Hepatocyte (in vitro differentiated cells): ENCODE measurements at regions not wholly inside any gene's neighbourhood (a gene's known extent, or its start where the extent isn't known, plus 50 kb on each side); places are given as distances from the start of the nearest gene placed in this dataset.
A peak's percentile ranks its signal among the peaks of the same experiment; 100 is the strongest.

Source experiments
- DNase-seq: peaks from one replicate; pipeline ENCODE4 v3.0.0-alpha.2; 2016; ENCODE audit warnings: low spot score
- H2AFZ ChIP-seq: fragments of 200-600 bp; sonication (generic); 2 replicates; pipeline ENCODE4 v1.6.0; 2016; ENCODE audit warnings: antibody characterized with exemption, mild to moderate bottlenecking
- H3K27ac ChIP-seq: fragments of 200-600 bp; sonication (generic); 2 replicates; pipeline ENCODE4 v1.5.1; 2016; ENCODE audit warnings: mild to moderate bottlenecking
- H3K27me3 ChIP-seq: fragments of 200-600 bp; sonication (generic); 2 replicates; pipeline ENCODE4 v1.6.1; 2016
- H3K36me3 ChIP-seq: fragments of 200-600 bp; sonication (generic); replicated peaks from 2 replicates; pipeline ENCODE4 v1.5.1; 2016; ENCODE audit warnings: low read depth; ENCODE audit not compliant: insufficient read depth
- H3K4me1 ChIP-seq: fragments of 200-600 bp; sonication (generic); 2 replicates; pipeline ENCODE4 v1.5.1; 2016; ENCODE audit warnings: mild to moderate bottlenecking, moderate library complexity; ENCODE audit not compliant: insufficient read depth
- H3K4me2 ChIP-seq: fragments of 200-600 bp; sonication (generic); 2 replicates; pipeline ENCODE4 v1.6.0; 2016
- H3K4me3 ChIP-seq: fragments of 200-600 bp; sonication (generic); 2 replicates; pipeline ENCODE4 v1.5.1; 2016; ENCODE audit warnings: mild to moderate bottlenecking
- H3K79me2 ChIP-seq: fragments of 200-600 bp; sonication (generic); 2 replicates; pipeline ENCODE4 v1.6.0; 2017; ENCODE audit warnings: mild to moderate bottlenecking
- H3K9me2 ChIP-seq: fragments of 200-600 bp; sonication (generic); replicated peaks from 2 replicates; pipeline ENCODE4 v1.6.0; 2017; ENCODE audit warnings: mild to moderate bottlenecking; ENCODE audit not compliant: insufficient read depth
- H3K9me3 ChIP-seq: fragments of 200-600 bp; sonication (generic); 2 replicates; pipeline ENCODE4 v1.5.1; 2016; ENCODE audit warnings: low read depth, mild to moderate bottlenecking
- H4K20me1 ChIP-seq: fragments of 200-600 bp; sonication (generic); 2 replicates; pipeline ENCODE4 v1.6.0; 2016; ENCODE audit warnings: mild to moderate bottlenecking; ENCODE audit not compliant: insufficient read depth, poor library complexity, severe bottlenecking
- EZH2 ChIP-seq: fragments of 200-600 bp; sonication (generic); IDR thresholded peaks from 2 replicates; pipeline ENCODE4 v1.6.1; 2016; ENCODE audit warnings: antibody characterized with exemption, mild to moderate bottlenecking, borderline replicate concordance
- EZH2phosphoT487 ChIP-seq: fragments of 200-600 bp; sonication (generic); IDR thresholded peaks from one replicate; pipeline ENCODE4 v1.6.1; 2018; ENCODE audit warnings: antibody characterized with exemption, mild to moderate bottlenecking, low read depth, moderate library complexity; ENCODE audit not compliant: unreplicated experiment, severe bottlenecking
- WGBS: methylation state at CpG from one replicate; pipeline ENCODE4 v1.1.6; 2016; ENCODE audit warnings: low lambda C conversion rate; ENCODE audit errors: missing lambda C conversion rate; 5-methylcytosine and 5-hydroxymethylcytosine counted together
- TF ChIP-seq, protein P1 (sequence below): fragments of 200-600 bp; sonication (generic); IDR thresholded peaks from 2 replicates; pipeline ENCODE4 v1.5.1; 2016; ENCODE audit warnings: antibody characterized with exemption, mild to moderate bottlenecking; ENCODE audit not compliant: poor library complexity

DNA sequence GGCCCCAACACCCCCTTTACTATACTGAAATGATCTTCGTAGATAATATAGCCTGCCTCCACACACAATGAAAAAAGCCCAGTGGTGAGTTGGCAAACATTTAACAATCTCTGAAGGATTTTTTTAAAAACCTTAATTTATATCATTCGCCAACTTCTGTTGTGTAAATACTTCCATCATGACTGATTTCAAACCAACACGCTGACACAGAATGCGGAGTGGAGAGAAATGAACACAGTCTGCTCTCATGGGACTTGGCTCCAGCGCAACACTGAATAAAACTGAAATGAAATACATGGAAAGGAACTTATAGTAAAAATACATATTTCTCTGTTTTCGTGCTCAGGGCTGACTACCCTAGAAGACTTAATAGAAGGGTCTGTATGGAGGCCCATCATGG is 61.3 kb upstream of the WNT11 start:
- Histone ChIP-seq H3K4me3 (no peak overlapping the region), H3K4me2 (no peak overlapping the region), H3K27ac (no peak overlapping the region), H3K9me2 (no peaks in the 10 kb centered on the region), H2AFZ (no peak overlapping the region), H4K20me1 (no peaks in the 10 kb centered on the region), H3K36me3 (no peaks in the 10 kb centered on the region), H3K79me2 (no peaks in the 10 kb centered on the region), H3K27me3 (no peaks in the 10 kb centered on the region), H3K9me3 (no peaks in the 10 kb centered on the region), H3K4me1 (peaks cover 11% of the 10 kb centered on the region)
- WGBS = 84% methylated on average over 6 of the region's 6 CpGs
- no peak for TF ChIP-seq EZH2
- TF ChIP-seq, protein P1, sequence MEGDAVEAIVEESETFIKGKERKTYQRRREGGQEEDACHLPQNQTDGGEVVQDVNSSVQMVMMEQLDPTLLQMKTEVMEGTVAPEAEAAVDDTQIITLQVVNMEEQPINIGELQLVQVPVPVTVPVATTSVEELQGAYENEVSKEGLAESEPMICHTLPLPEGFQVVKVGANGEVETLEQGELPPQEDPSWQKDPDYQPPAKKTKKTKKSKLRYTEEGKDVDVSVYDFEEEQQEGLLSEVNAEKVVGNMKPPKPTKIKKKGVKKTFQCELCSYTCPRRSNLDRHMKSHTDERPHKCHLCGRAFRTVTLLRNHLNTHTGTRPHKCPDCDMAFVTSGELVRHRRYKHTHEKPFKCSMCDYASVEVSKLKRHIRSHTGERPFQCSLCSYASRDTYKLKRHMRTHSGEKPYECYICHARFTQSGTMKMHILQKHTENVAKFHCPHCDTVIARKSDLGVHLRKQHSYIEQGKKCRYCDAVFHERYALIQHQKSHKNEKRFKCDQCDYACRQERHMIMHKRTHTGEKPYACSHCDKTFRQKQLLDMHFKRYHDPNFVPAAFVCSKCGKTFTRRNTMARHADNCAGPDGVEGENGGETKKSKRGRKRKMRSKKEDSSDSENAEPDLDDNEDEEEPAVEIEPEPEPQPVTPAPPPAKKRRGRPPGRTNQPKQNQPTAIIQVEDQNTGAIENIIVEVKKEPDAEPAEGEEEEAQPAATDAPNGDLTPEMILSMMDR = no peak
- TF ChIP-seq EZH2phosphoT487 = no peak
- no peak for DNase-seq

DNA sequence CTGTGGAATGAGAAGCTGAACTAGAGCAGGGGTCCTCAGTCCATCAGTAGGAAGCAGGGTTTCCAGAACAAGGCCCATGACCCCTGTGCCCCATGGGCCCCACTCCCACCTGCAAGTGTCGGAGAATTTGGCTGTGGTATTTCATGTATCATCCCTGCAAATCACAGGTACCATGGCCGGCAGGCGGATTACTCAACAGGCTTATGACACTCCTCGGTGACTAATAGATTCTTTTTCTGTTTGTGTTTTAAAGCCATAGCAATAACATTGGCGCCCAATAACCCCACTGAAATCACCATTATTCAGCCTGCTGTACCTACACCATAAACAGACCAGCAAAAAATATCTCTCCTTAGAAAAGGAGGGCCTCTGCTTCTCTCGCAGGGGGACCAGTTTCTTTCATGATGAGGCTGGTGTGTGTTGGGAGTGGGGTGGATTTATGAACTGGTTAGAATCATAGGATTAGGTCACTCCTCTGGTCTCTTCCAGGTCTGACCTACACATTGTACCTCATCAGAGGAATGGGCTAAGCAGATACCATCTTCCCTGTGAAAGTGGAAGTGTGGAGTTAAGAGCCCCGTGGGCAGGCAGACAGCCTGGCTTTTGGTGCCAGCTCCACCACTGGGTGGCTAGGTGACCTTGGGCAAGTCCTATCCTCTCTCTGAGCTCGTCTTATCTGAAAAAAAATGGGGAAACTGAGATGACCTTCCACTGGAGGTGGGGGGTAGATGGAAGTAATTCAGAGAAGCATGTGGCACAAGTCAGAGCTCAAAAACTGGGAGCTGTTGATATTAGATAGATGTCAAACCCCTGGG is 60.2 kb upstream of the WNT11 start:
- no peaks in the 10 kb centered on the region for H3K27me3 ChIP-seq
- H3K36me3 ChIP-seq = no peaks in the 10 kb centered on the region
- H3K9me3 ChIP-seq = no peaks in the 10 kb centered on the region
- H3K4me3 ChIP-seq = no peak overlapping the region
- H3K9me2 ChIP-seq = no peaks in the 10 kb centered on the region
- 67% methylated on average over 8 of the region's 8 CpGs for WGBS
- no peak overlapping the region for H2AFZ ChIP-seq
- no peak overlapping the region for H3K4me2 ChIP-seq
- TF ChIP-seq, protein P1 = no peak
- TF ChIP-seq EZH2phosphoT487 = no peak
- DNase-seq = peak; percentile 54
- H3K4me1 ChIP-seq = peaks cover 11% of the 10 kb centered on the region
- no peaks in the 10 kb centered on the region for H4K20me1 ChIP-seq
- H3K79me2 ChIP-seq = no peaks in the 10 kb centered on the region
- H3K27ac ChIP-seq = peak overlapping the region; percentile 66

DNA sequence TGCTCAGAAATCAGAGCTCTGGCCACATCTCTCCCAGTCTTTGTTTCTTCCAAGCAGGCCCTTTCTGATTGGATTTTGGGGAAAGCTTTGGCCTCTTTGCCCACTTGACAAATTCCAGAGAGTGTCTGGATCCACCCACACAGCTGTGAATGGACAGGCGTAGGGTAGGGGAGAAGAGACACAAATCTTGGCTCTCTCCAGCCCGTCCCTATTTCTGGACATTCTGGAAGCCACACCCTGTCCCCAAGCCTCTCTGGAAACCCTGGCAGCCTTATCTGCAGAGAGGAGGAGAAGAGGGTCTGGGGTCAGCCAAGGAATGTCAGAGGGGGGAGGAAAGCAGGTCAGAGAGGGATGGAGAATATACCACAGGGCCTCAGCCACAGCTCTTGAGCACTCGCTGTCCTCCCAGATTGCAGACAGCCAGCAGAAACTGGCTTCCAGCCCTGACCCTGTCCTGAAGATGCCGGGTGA is 59.5 kb upstream of the WNT11 start:
- no peak for DNase-seq
- Histone ChIP-seq H3K79me2 (no peaks in the 10 kb centered on the region), H3K4me2 (no peak overlapping the region), H2AFZ (no peak overlapping the region), H3K36me3 (no peaks in the 10 kb centered on the region), H3K4me1 (peaks cover 11% of the 10 kb centered on the region), H4K20me1 (no peaks in the 10 kb centered on the region), H3K27ac (peak overlapping the region; percentile 43), H3K9me2 (no peaks in the 10 kb centered on the region), H3K9me3 (no peaks in the 10 kb centered on the region), H3K4me3 (no peak overlapping the region), H3K27me3 (no peaks in the 10 kb centered on the region)
- 72% methylated on average over 4 of the region's 4 CpGs for WGBS
- TF ChIP-seq EZH2phosphoT487 = no peak
- TF ChIP-seq EZH2 = no peak

DNA sequence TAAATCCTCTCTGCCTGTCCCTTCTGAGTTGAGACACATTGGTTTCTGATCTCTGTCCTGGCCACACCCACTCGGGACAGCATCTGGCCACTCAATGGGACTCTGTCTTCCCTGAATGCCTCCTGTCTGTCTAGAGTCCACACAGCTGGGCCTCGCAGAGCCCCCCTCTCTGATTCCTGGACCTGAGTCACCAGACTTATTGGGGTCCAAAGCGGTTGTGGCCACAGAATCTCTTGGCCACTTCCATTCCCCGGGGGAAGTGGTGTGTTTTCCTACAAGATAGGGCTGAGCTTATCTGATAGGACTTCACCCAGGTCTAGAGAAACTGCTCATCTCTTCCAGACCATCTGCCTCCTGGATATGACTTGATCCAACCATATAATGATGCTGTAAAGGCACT is 57.4 kb upstream of the WNT11 start:
- no peak for DNase-seq
- no peaks in the 10 kb centered on the region for H3K27me3 ChIP-seq
- H3K4me1 ChIP-seq = no peaks in the 10 kb centered on the region
- no peak overlapping the region for H3K27ac ChIP-seq
- no peaks in the 10 kb centered on the region for H3K36me3 ChIP-seq
- WGBS = 71% methylated on average over 4 of the region's 4 CpGs
- no peaks in the 10 kb centered on the region for H3K79me2 ChIP-seq
- no peaks in the 10 kb centered on the region for H3K9me3 ChIP-seq
- H3K4me3 ChIP-seq = no peak overlapping the region
- no peak overlapping the region for H2AFZ ChIP-seq
- no peak overlapping the region for H3K4me2 ChIP-seq
- no peaks in the 10 kb centered on the region for H4K20me1 ChIP-seq
- H3K9me2 ChIP-seq = no peaks in the 10 kb centered on the region
- TF ChIP-seq EZH2 (no peak), EZH2phosphoT487 (no peak)
- TF ChIP-seq, protein P1 = no peak
